ENCODE measurements at regions not wholly inside any gene's neighbourhood (a gene's known extent, or its start where the extent isn't known, plus 50 kb on each side); places are given as distances from the start of the nearest gene placed in this dataset.

DNA sequence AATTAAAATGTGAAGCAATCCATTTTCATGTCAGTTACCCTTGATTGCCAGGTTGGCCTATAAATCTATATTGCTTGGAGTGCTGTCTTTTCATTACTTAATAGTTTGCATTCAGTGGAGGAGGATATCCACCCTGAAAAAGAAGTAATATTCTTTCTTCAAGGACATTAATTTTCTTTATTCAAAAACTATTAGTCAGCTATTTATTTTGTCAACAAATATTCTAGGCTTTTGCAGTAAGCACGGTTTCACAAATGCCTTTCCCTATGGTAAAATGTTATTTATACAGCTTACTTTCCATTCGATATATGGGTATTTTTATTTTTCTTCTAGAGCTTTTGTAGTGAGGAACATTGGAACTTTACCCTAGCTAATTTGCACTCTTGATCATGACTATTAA, 1176.9 kb upstream of the NUDT12 start:
- TF ChIP-seq, protein P1, sequence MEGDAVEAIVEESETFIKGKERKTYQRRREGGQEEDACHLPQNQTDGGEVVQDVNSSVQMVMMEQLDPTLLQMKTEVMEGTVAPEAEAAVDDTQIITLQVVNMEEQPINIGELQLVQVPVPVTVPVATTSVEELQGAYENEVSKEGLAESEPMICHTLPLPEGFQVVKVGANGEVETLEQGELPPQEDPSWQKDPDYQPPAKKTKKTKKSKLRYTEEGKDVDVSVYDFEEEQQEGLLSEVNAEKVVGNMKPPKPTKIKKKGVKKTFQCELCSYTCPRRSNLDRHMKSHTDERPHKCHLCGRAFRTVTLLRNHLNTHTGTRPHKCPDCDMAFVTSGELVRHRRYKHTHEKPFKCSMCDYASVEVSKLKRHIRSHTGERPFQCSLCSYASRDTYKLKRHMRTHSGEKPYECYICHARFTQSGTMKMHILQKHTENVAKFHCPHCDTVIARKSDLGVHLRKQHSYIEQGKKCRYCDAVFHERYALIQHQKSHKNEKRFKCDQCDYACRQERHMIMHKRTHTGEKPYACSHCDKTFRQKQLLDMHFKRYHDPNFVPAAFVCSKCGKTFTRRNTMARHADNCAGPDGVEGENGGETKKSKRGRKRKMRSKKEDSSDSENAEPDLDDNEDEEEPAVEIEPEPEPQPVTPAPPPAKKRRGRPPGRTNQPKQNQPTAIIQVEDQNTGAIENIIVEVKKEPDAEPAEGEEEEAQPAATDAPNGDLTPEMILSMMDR (conservative IDR thresholded peaks at IDR 0.05 in 1 of 2, IDR thresholded peaks at IDR 0.05 in 1 of 2; ENCODE audit: extremely low read depth in 1 of 2, insufficient read depth in 1 of 2, low read depth in 1 of 2, low read length in 2 of 2): no peak
- no peak for TF ChIP-seq EZH2 (IDR thresholded peaks at IDR 0.05; ENCODE audit: borderline replicate concordance, low read length)

Data from mammary epithelial cell (primary cell).